ENCODE measurements at regions not wholly inside any gene's neighbourhood (a gene's known extent, or its start where the extent isn't known, plus 50 kb on each side); places are given as distances from the start of the nearest gene placed in this dataset.

DNA sequence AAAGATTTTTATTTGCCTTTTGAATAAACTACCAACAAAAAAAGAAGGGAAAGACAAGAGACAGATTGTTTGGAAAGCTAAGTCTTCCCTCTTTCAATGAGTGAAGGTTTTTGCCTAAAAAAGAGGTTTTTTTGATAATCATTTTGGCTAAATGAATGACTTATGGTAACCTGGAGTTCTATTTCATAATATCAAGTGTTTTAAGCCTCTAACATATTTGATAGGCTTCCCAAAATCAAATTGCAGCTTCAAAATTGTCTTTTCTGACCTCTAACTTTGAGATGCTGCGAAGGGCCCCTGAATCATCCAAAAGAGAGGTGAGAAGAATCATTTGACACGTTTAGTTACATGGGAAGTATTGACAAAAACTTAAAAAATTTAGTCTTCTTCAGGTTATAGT lies 53.0 kb upstream of the NAMPT start:
- peaks cover 6 to 10% (median 6%) of the 10 kb centered on the region in 3 donors for H3K27me3 Mint-ChIP-seq (ENCODE audit: low read depth in 3 of 3)
- no peak for DNase-seq
- no peaks in the 10 kb centered on the region for H3K4me1 Mint-ChIP-seq
- H3K27ac Mint-ChIP-seq: no peak overlapping the region
- peaks cover 21 to 61% (median 38%) of the 10 kb centered on the region in 6 donors for H3K9me3 Mint-ChIP-seq
- no peak overlapping the region for H3K4me3 Mint-ChIP-seq
- peaks cover 0 to 14% (median 7%) of the 10 kb centered on the region in 3 donors for H3K36me3 Mint-ChIP-seq

DNA sequence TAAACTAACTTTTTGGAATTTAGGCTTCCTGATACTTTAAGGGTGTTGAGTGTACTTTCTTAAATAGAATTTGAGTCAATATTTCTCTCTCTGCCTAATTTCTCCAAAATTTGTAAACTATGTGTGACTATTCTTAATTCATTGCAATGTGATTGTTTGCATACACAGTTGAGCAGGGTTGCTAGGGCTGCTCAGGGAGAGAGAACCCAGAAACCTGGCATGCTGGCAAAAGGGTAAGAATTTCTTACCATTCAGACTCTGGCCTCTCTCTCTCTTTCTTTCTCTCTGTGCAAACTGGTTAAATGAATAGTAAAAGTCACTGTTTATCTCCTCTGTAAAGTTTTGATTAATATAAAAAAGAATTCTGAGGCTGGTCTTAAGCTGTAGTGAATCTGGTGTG lies 51.0 kb upstream of the NAMPT start:
- Mint-ChIP-seq H3K9me3 (peaks cover 9 to 47% (median 27%) of the 10 kb centered on the region in 6 donors), H3K27ac (no peak overlapping the region), H3K36me3 (peaks cover 0 to 8% (median 0%) of the 10 kb centered on the region in 3 donors), H3K4me1 (no peaks in the 10 kb centered on the region), H3K27me3 (ENCODE audit: low read depth in 3 of 3) (peaks cover 6 to 8% (median 6%) of the 10 kb centered on the region in 3 donors), H3K4me3 (no peak overlapping the region)
- DNase-seq: no peak
